ENCODE measurements at regions not wholly inside any gene's neighbourhood (a gene's known extent, or its start where the extent isn't known, plus 50 kb on each side); places are given as distances from the start of the nearest gene placed in this dataset.

GRCh38 chr16:50458667-50459495 is 89.3 kb upstream of the NKD1 start:
- WGBS (ENCODE audit: insufficient coverage) = 86% methylated on average over 13 of the region's 16 CpGs
- H3K27me3 ChIP-seq (replicated peaks in 2 of 5; ENCODE audit: control insufficient read depth in 4 of 5, insufficient read depth in 5 of 5, low read length in 4 of 5) = no peaks in the 10 kb centered on the region
- DNase-seq = no peak
- CTCF ChIA-PET = interaction anchor here (1.3 kb wide), 1 partner anchor 248 kb away, joined by 3 read pairs; no protein-coding TSS in a partner anchor
- H3K4me3 ChIP-seq (ENCODE audit: control insufficient read depth in 1 of 7, extremely low read depth in 1 of 7, insufficient read depth in 4 of 7, low read depth in 2 of 7, low read length in 6 of 7) = no peak overlapping the region
- H3K36me3 ChIP-seq (ENCODE audit: control insufficient read depth in 4 of 4, insufficient read depth in 4 of 4, low read length in 3 of 4) = no peaks in the 10 kb centered on the region
- H3K9me3 ChIP-seq (ENCODE audit: control extremely low read depth in 1 of 5, control insufficient read depth in 4 of 5, insufficient read depth in 2 of 5, low read depth in 1 of 5, low read length in 4 of 5) = no peaks in the 10 kb centered on the region
- no peak overlapping the region for H3K27ac ChIP-seq (ENCODE audit: insufficient read depth in 1 of 2, low read depth in 1 of 2, low read length in 2 of 2, poor library complexity in 1 of 2, severe bottlenecking in 2 of 2)
- peaks cover 0 to 17% (median 0%) of the 10 kb centered on the region in 4 experiments for H3K4me1 ChIP-seq (ENCODE audit: control extremely low read depth in 1 of 4, control insufficient read depth in 4 of 4, insufficient read depth in 4 of 4, low read length in 3 of 4)
- POLR2A ChIA-PET = no interaction called here

- no peak overlapping the region for H3K4me3 ChIP-seq (ENCODE audit: control insufficient read depth in 1 of 7, extremely low read depth in 1 of 7, insufficient read depth in 4 of 7, low read depth in 2 of 7, low read length in 6 of 7)
- WGBS (ENCODE audit: insufficient coverage) = 96% methylated on average over 3 of the region's 5 CpGs
- ChIA-PET POLR2A (no interaction called here), CTCF (no interaction called here)
- peak in 1 of 3 donors; percentile 19 for DNase-seq
- no peaks in the 10 kb centered on the region for H3K9me3 ChIP-seq (ENCODE audit: control extremely low read depth in 1 of 5, control insufficient read depth in 4 of 5, insufficient read depth in 2 of 5, low read depth in 1 of 5, low read length in 4 of 5)
- no peaks in the 10 kb centered on the region for H3K27me3 ChIP-seq (replicated peaks in 2 of 5; ENCODE audit: control insufficient read depth in 4 of 5, insufficient read depth in 5 of 5, low read length in 4 of 5)
- no peak overlapping the region for H3K27ac ChIP-seq (ENCODE audit: insufficient read depth in 1 of 2, low read depth in 1 of 2, low read length in 2 of 2, poor library complexity in 1 of 2, severe bottlenecking in 2 of 2)
- H3K36me3 ChIP-seq (ENCODE audit: control insufficient read depth in 4 of 4, insufficient read depth in 4 of 4, low read length in 3 of 4) = no peaks in the 10 kb centered on the region
- H3K4me1 ChIP-seq (ENCODE audit: control extremely low read depth in 1 of 4, control insufficient read depth in 4 of 4, insufficient read depth in 4 of 4, low read length in 3 of 4) = peaks cover 0 to 17% (median 0%) of the 10 kb centered on the region in 4 experiments
Observed at GRCh38 chr16:50457979-50458491, 89.2 kb upstream of the BRD7 start.

GRCh38 chr16:50457423-50457822 is 88.6 kb upstream of the BRD7 start:
- Histone ChIP-seq H3K9me3 (ENCODE audit: control extremely low read depth in 1 of 5, control insufficient read depth in 4 of 5, insufficient read depth in 2 of 5, low read depth in 1 of 5, low read length in 4 of 5) (no peaks in the 10 kb centered on the region), H3K4me3 (ENCODE audit: control insufficient read depth in 1 of 7, extremely low read depth in 1 of 7, insufficient read depth in 4 of 7, low read depth in 2 of 7, low read length in 6 of 7) (peak overlapping the region in 1 of 7 experiments; percentile 3), H3K27ac (ENCODE audit: insufficient read depth in 1 of 2, low read depth in 1 of 2, low read length in 2 of 2, poor library complexity in 1 of 2, severe bottlenecking in 2 of 2) (no peak overlapping the region), H3K4me1 (ENCODE audit: control extremely low read depth in 1 of 4, control insufficient read depth in 4 of 4, insufficient read depth in 4 of 4, low read length in 3 of 4) (peaks cover 0 to 17% (median 0%) of the 10 kb centered on the region in 4 experiments), H3K36me3 (ENCODE audit: control insufficient read depth in 4 of 4, insufficient read depth in 4 of 4, low read length in 3 of 4) (no peaks in the 10 kb centered on the region), H3K27me3 (replicated peaks in 2 of 5; ENCODE audit: control insufficient read depth in 4 of 5, insufficient read depth in 5 of 5, low read length in 4 of 5) (no peaks in the 10 kb centered on the region)
- peak in 2 of 3 donors; percentile 29 to 44 for DNase-seq
- POLR2A ChIA-PET = no interaction called here
- no CpG with 5 or more reads among the region's 4 CpGs for WGBS (ENCODE audit: insufficient coverage)
- CTCF ChIA-PET = interaction anchor here (0.6 kb wide), 1 partner anchor 724 kb away, joined by 4 read pairs; no protein-coding TSS in a partner anchor

GRCh38 chr16:50455288-50455845 is 86.6 kb upstream of the BRD7 start:
- 97% methylated on average over 4 of the region's 7 CpGs for WGBS (ENCODE audit: insufficient coverage)
- no peaks in the 10 kb centered on the region for H3K27me3 ChIP-seq (replicated peaks in 2 of 5; ENCODE audit: control insufficient read depth in 4 of 5, insufficient read depth in 5 of 5, low read length in 4 of 5)
- H3K36me3 ChIP-seq (ENCODE audit: control insufficient read depth in 4 of 4, insufficient read depth in 4 of 4, low read length in 3 of 4) = no peaks in the 10 kb centered on the region
- DNase-seq = no peak
- no peak overlapping the region for H3K27ac ChIP-seq (ENCODE audit: insufficient read depth in 1 of 2, low read depth in 1 of 2, low read length in 2 of 2, poor library complexity in 1 of 2, severe bottlenecking in 2 of 2)
- no peaks in the 10 kb centered on the region for H3K9me3 ChIP-seq (ENCODE audit: control extremely low read depth in 1 of 5, control insufficient read depth in 4 of 5, insufficient read depth in 2 of 5, low read depth in 1 of 5, low read length in 4 of 5)
- H3K4me3 ChIP-seq (ENCODE audit: control insufficient read depth in 1 of 7, extremely low read depth in 1 of 7, insufficient read depth in 4 of 7, low read depth in 2 of 7, low read length in 6 of 7) = no peak overlapping the region
- POLR2A ChIA-PET = no interaction called here
- peaks cover 0 to 17% (median 0%) of the 10 kb centered on the region in 4 experiments for H3K4me1 ChIP-seq (ENCODE audit: control extremely low read depth in 1 of 4, control insufficient read depth in 4 of 4, insufficient read depth in 4 of 4, low read length in 3 of 4)
- CTCF ChIA-PET = interaction anchor here (0.7 to 1.6 kb wide), 2 partner anchors 8 to 14 kb away, joined by 3 to 5 read pairs; no protein-coding TSS in a partner anchor

- no peak overlapping the region for H3K27ac ChIP-seq (ENCODE audit: insufficient read depth in 1 of 2, low read depth in 1 of 2, low read length in 2 of 2, poor library complexity in 1 of 2, severe bottlenecking in 2 of 2)
- H3K9me3 ChIP-seq (ENCODE audit: control extremely low read depth in 1 of 5, control insufficient read depth in 4 of 5, insufficient read depth in 2 of 5, low read depth in 1 of 5, low read length in 4 of 5) = no peaks in the 10 kb centered on the region
- POLR2A ChIA-PET = no interaction called here
- 100% methylated on average over 6 of the region's 7 CpGs for WGBS (ENCODE audit: insufficient coverage)
- no peak overlapping the region for H3K4me3 ChIP-seq (ENCODE audit: control insufficient read depth in 1 of 7, extremely low read depth in 1 of 7, insufficient read depth in 4 of 7, low read depth in 2 of 7, low read length in 6 of 7)
- H3K4me1 ChIP-seq (ENCODE audit: control extremely low read depth in 1 of 4, control insufficient read depth in 4 of 4, insufficient read depth in 4 of 4, low read length in 3 of 4) = peaks cover 0 to 17% (median 0%) of the 10 kb centered on the region in 4 experiments
- H3K27me3 ChIP-seq (replicated peaks in 2 of 5; ENCODE audit: control insufficient read depth in 4 of 5, insufficient read depth in 5 of 5, low read length in 4 of 5) = no peaks in the 10 kb centered on the region
- CTCF ChIA-PET = no interaction called here
- no peak for DNase-seq
- H3K36me3 ChIP-seq (ENCODE audit: control insufficient read depth in 4 of 4, insufficient read depth in 4 of 4, low read length in 3 of 4) = no peaks in the 10 kb centered on the region
Observed at GRCh38 chr16:50453446-50453845, 84.7 kb upstream of the BRD7 start.

GRCh38 chr16:50451951-50452508 is 83.2 kb upstream of the BRD7 start:
- no peak overlapping the region for H3K4me3 ChIP-seq (ENCODE audit: control insufficient read depth in 1 of 7, extremely low read depth in 1 of 7, insufficient read depth in 4 of 7, low read depth in 2 of 7, low read length in 6 of 7)
- 90% methylated on average over 6 of the region's 7 CpGs for WGBS (ENCODE audit: insufficient coverage)
- DNase-seq = no peak
- ChIA-PET CTCF (interaction anchor here (1.0 to 1.1 kb wide), 2 partner anchors 13 to 491 kb away, joined by 3 read pairs; no protein-coding TSS in a partner anchor), POLR2A (no interaction called here)
- H3K4me1 ChIP-seq (ENCODE audit: control extremely low read depth in 1 of 4, control insufficient read depth in 4 of 4, insufficient read depth in 4 of 4, low read length in 3 of 4) = peaks cover 0 to 4% (median 2%) of the 10 kb centered on the region in 4 experiments
- no peaks in the 10 kb centered on the region for H3K9me3 ChIP-seq (ENCODE audit: control extremely low read depth in 1 of 5, control insufficient read depth in 4 of 5, insufficient read depth in 2 of 5, low read depth in 1 of 5, low read length in 4 of 5)
- H3K27me3 ChIP-seq (replicated peaks in 2 of 5; ENCODE audit: control insufficient read depth in 4 of 5, insufficient read depth in 5 of 5, low read length in 4 of 5) = no peaks in the 10 kb centered on the region
- no peaks in the 10 kb centered on the region for H3K36me3 ChIP-seq (ENCODE audit: control insufficient read depth in 4 of 4, insufficient read depth in 4 of 4, low read length in 3 of 4)
- H3K27ac ChIP-seq (ENCODE audit: insufficient read depth in 1 of 2, low read depth in 1 of 2, low read length in 2 of 2, poor library complexity in 1 of 2, severe bottlenecking in 2 of 2) = no peak overlapping the region

All from common myeloid progenitor, CD34-positive (primary cell).